ENCODE measurements at regions not wholly inside any gene's neighbourhood (a gene's known extent, or its start where the extent isn't known, plus 50 kb on each side); places are given as distances from the start of the nearest gene placed in this dataset.
"Not testable (repeated sequence)": the region's sequence is repeated elsewhere in the genome, so short reads cannot be mapped to it uniquely, and the experiment has no call there.

- DNase-seq; H3K36me3 Mint-ChIP-seq; H3K27me3 Mint-ChIP-seq (ENCODE audit: low read depth in 3 of 3): not testable (repeated sequence)
These were observed 375.1 kb upstream of the FRG2C start for GRCh38 chr3:75288972-75289574.

GRCh38 chr3:75294124-75294523 lies 370.0 kb upstream of the FRG2C start:
- Mint-ChIP-seq H3K27me3 (ENCODE audit: low read depth in 3 of 3) (peaks cover 0 to 3% (median 2%) of the 10 kb centered on the region in 3 donors), H3K36me3 (no peaks in the 10 kb centered on the region), H3K9me3 (peaks cover 0 to 3% (median 0%) of the 10 kb centered on the region in 6 donors), H3K27ac (no peak overlapping the region), H3K4me3 (no peak overlapping the region), H3K4me1 (no peaks in the 10 kb centered on the region)
- no peak for DNase-seq

More at GRCh38 chr3:75288972-75289574, 375.1 kb upstream of the FRG2C start:
- not testable (repeated sequence) for H3K27ac Mint-ChIP-seq, H3K4me3 Mint-ChIP-seq, H3K9me3 Mint-ChIP-seq, H3K4me1 Mint-ChIP-seq

GRCh38 chr3:75295013-75295412 lies 369.1 kb upstream of the FRG2C start:
- H3K27me3 Mint-ChIP-seq (ENCODE audit: low read depth in 3 of 3), result peaks cover 0 to 3% (median 2%) of the 10 kb centered on the region in 3 donors
- no peaks in the 10 kb centered on the region for H3K4me1 Mint-ChIP-seq
- H3K9me3 Mint-ChIP-seq, result peaks cover 0 to 4% (median 0%) of the 10 kb centered on the region in 6 donors
- no peak overlapping the region for H3K4me3 Mint-ChIP-seq
- no peaks in the 10 kb centered on the region for H3K36me3 Mint-ChIP-seq
- H3K27ac Mint-ChIP-seq, result no peak overlapping the region
- no peak for DNase-seq

- peaks cover 0 to 3% (median 0%) of the 10 kb centered on the region in 6 donors for H3K9me3 Mint-ChIP-seq
- DNase-seq, result no peak
- H3K4me1 Mint-ChIP-seq, result no peaks in the 10 kb centered on the region
- no peak overlapping the region for H3K27ac Mint-ChIP-seq
- H3K27me3 Mint-ChIP-seq (ENCODE audit: low read depth in 3 of 3), result peaks cover 0 to 3% (median 2%) of the 10 kb centered on the region in 3 donors
- H3K4me3 Mint-ChIP-seq, result no peak overlapping the region
- no peaks in the 10 kb centered on the region for H3K36me3 Mint-ChIP-seq
These were observed 367.3 kb upstream of the FRG2C start for GRCh38 chr3:75296858-75297257.

- no peaks in the 10 kb centered on the region for H3K36me3 Mint-ChIP-seq
- no peak overlapping the region for H3K4me3 Mint-ChIP-seq
- H3K4me1 Mint-ChIP-seq, result no peaks in the 10 kb centered on the region
- no peak overlapping the region for H3K27ac Mint-ChIP-seq
- H3K27me3 Mint-ChIP-seq (ENCODE audit: low read depth in 3 of 3), result peaks cover 0 to 4% (median 2%) of the 10 kb centered on the region in 3 donors
- peaks cover 0 to 3% (median 0%) of the 10 kb centered on the region in 6 donors for H3K9me3 Mint-ChIP-seq
- DNase-seq, result no peak
These were observed 363.5 kb upstream of the FRG2C start for GRCh38 chr3:75300606-75301005.

GRCh38 chr3:75301050-75301449 lies 363.1 kb upstream of the FRG2C start:
- not testable (repeated sequence) for DNase-seq; H3K27ac Mint-ChIP-seq; H3K4me1 Mint-ChIP-seq; H3K4me3 Mint-ChIP-seq; H3K27me3 Mint-ChIP-seq (ENCODE audit: low read depth in 3 of 3); H3K9me3 Mint-ChIP-seq; H3K36me3 Mint-ChIP-seq

GRCh38 chr3:75303741-75304140 lies 360.4 kb upstream of the FRG2C start:
- Mint-ChIP-seq H3K36me3 (no peaks in the 10 kb centered on the region), H3K4me3 (no peak overlapping the region), H3K9me3 (peaks cover 0 to 2% (median 0%) of the 10 kb centered on the region in 6 donors), H3K27ac (no peak overlapping the region), H3K4me1 (no peaks in the 10 kb centered on the region), H3K27me3 (ENCODE audit: low read depth in 3 of 3) (peaks cover 2 to 5% (median 4%) of the 10 kb centered on the region in 3 donors)
- DNase-seq, result no peak

- H3K4me3 Mint-ChIP-seq, result no peak overlapping the region
- H3K27ac Mint-ChIP-seq, result no peak overlapping the region
- no peaks in the 10 kb centered on the region for H3K36me3 Mint-ChIP-seq
- H3K27me3 Mint-ChIP-seq (ENCODE audit: low read depth in 3 of 3), result peaks cover 2 to 5% (median 4%) of the 10 kb centered on the region in 3 donors
- DNase-seq, result no peak
- H3K4me1 Mint-ChIP-seq, result no peaks in the 10 kb centered on the region
- peaks cover 0 to 8% (median 4%) of the 10 kb centered on the region in 6 donors for H3K9me3 Mint-ChIP-seq
These were observed 358.2 kb upstream of the FRG2C start for GRCh38 chr3:75305901-75306300.

- not testable (repeated sequence) for H3K36me3 Mint-ChIP-seq; DNase-seq; H3K27ac Mint-ChIP-seq; H3K27me3 Mint-ChIP-seq (ENCODE audit: low read depth in 3 of 3); H3K4me1 Mint-ChIP-seq; H3K4me3 Mint-ChIP-seq
- H3K9me3 Mint-ChIP-seq, result peaks cover 0 to 11% (median 4%) of the 10 kb centered on the region in 6 donors
These were observed 352.8 kb upstream of the FRG2C start for GRCh38 chr3:75311306-75311705.

GRCh38 chr3:75312469-75312868 lies 351.7 kb upstream of the FRG2C start:
- not testable (repeated sequence) for H3K36me3 Mint-ChIP-seq; H3K27me3 Mint-ChIP-seq (ENCODE audit: low read depth in 3 of 3); H3K4me1 Mint-ChIP-seq; DNase-seq; H3K4me3 Mint-ChIP-seq; H3K27ac Mint-ChIP-seq; H3K9me3 Mint-ChIP-seq

- H3K27ac Mint-ChIP-seq; DNase-seq; H3K36me3 Mint-ChIP-seq; H3K4me3 Mint-ChIP-seq; H3K4me1 Mint-ChIP-seq; H3K27me3 Mint-ChIP-seq (ENCODE audit: low read depth in 3 of 3); H3K9me3 Mint-ChIP-seq: not testable (repeated sequence)
These were observed 344.4 kb upstream of the FRG2C start for GRCh38 chr3:75319776-75320175.

- Mint-ChIP-seq H3K36me3 (no peaks in the 10 kb centered on the region), H3K4me1 (no peaks in the 10 kb centered on the region), H3K27me3 (ENCODE audit: low read depth in 3 of 3) (peaks cover 0 to 4% (median 1%) of the 10 kb centered on the region in 3 donors), H3K9me3 (no peaks in the 10 kb centered on the region), H3K4me3 (no peak overlapping the region), H3K27ac (no peak overlapping the region)
- DNase-seq, result no peak
These were observed 343.8 kb upstream of the FRG2C start for GRCh38 chr3:75320369-75320768.

- no peaks in the 10 kb centered on the region for H3K4me1 Mint-ChIP-seq
- no peak overlapping the region for H3K4me3 Mint-ChIP-seq
- H3K27ac Mint-ChIP-seq, result no peak overlapping the region
- peaks cover 0 to 4% (median 1%) of the 10 kb centered on the region in 3 donors for H3K27me3 Mint-ChIP-seq (ENCODE audit: low read depth in 3 of 3)
- no peak for DNase-seq
- H3K36me3 Mint-ChIP-seq, result no peaks in the 10 kb centered on the region
- peaks cover 0 to 1% (median 0%) of the 10 kb centered on the region in 6 donors for H3K9me3 Mint-ChIP-seq
These were observed 343.1 kb upstream of the FRG2C start for GRCh38 chr3:75321060-75321459.

GRCh38 chr3:75323936-75324335 lies 340.2 kb upstream of the FRG2C start:
- H3K4me1 Mint-ChIP-seq; DNase-seq; H3K36me3 Mint-ChIP-seq; H3K9me3 Mint-ChIP-seq; H3K27me3 Mint-ChIP-seq (ENCODE audit: low read depth in 3 of 3); H3K27ac Mint-ChIP-seq; H3K4me3 Mint-ChIP-seq: not testable (repeated sequence)

- Mint-ChIP-seq H3K4me1 (no peaks in the 10 kb centered on the region), H3K4me3 (no peak overlapping the region), H3K9me3 (peaks cover 0 to 3% (median 0%) of the 10 kb centered on the region in 6 donors), H3K27ac (no peak overlapping the region), H3K36me3 (no peaks in the 10 kb centered on the region), H3K27me3 (ENCODE audit: low read depth in 3 of 3) (peaks cover 0 to 3% (median 2%) of the 10 kb centered on the region in 3 donors)
- no peak for DNase-seq
These were observed 338.4 kb upstream of the FRG2C start for GRCh38 chr3:75325716-75326115.

Data from immature natural killer cell (primary cell).